ENCODE measurements at regions not wholly inside any gene's neighbourhood (a gene's known extent, or its start where the extent isn't known, plus 50 kb on each side); places are given as distances from the start of the nearest gene placed in this dataset.

DNA sequence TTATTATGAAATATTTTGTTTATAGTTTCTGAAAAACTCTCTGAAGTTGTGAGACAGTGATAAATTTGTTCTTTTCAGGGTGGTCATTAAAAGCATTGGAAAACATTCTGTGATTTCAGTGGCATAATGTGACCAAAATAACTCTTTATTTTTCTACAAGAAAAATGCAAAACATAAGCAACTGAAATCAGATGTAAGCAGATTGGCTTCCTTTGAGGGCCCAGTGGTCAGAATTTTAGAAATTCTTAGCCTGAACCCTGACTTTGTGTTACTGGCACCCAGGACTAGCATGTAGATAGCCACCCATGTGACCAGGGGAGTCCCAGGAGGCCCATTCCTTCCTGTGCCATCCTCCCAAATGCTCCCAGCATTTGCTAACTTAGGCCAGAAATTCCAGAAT is 145.6 kb upstream of the SLC38A2 start:
- TF ChIP-seq, protein P1, sequence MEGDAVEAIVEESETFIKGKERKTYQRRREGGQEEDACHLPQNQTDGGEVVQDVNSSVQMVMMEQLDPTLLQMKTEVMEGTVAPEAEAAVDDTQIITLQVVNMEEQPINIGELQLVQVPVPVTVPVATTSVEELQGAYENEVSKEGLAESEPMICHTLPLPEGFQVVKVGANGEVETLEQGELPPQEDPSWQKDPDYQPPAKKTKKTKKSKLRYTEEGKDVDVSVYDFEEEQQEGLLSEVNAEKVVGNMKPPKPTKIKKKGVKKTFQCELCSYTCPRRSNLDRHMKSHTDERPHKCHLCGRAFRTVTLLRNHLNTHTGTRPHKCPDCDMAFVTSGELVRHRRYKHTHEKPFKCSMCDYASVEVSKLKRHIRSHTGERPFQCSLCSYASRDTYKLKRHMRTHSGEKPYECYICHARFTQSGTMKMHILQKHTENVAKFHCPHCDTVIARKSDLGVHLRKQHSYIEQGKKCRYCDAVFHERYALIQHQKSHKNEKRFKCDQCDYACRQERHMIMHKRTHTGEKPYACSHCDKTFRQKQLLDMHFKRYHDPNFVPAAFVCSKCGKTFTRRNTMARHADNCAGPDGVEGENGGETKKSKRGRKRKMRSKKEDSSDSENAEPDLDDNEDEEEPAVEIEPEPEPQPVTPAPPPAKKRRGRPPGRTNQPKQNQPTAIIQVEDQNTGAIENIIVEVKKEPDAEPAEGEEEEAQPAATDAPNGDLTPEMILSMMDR (conservative IDR thresholded peaks at IDR 0.05; ENCODE audit: low read depth, low read length) = no peak
- no peak for TF ChIP-seq EZH2 (IDR thresholded peaks at IDR 0.05; ENCODE audit: borderline replicate concordance, low read depth, low read length, poor library complexity, severe bottlenecking)
